ENCODE measurements at regions not wholly inside any gene's neighbourhood (a gene's known extent, or its start where the extent isn't known, plus 50 kb on each side); places are given as distances from the start of the nearest gene placed in this dataset.

GRCh38 chrX:124737771-124738170 is 391.4 kb downstream of the SH2D1A start (continued):
- TF ChIP-seq EP300 (IDR thresholded peaks at IDR 0.05; ENCODE audit: borderline replicate concordance in 1 of 2, low read depth in 2 of 2, low read length in 2 of 2) (no peak), RFX5 (IDR thresholded peaks at IDR 0.05; ENCODE audit: borderline replicate concordance, low read depth, low read length) (no peak)

Measured in H1 (cell line).